SK-N-SH treated with all-trans-retinoic acid at 6 μM for 48 hours (cell line): ENCODE measurements at regions not wholly inside any gene's neighbourhood (a gene's known extent, or its start where the extent isn't known, plus 50 kb on each side); places are given as distances from the start of the nearest gene placed in this dataset.

ENCODE experiments used
- ATAC-seq: fragments of 200-7000 bp; cut with Tn5 transposase; 3 replicates; pipeline ENCODE4 v1.9.1; 2020; ENCODE audit warnings: mild to moderate bottlenecking, moderate library complexity
- ARNTL ChIP-seq: fragments of 450-650 bp; formaldehyde crosslinking; IDR thresholded peaks from 2 replicates; pipeline ENCODE4 v1.5.0; 2020; ENCODE audit warnings: low read depth, mild to moderate bottlenecking, moderate library complexity, borderline replicate concordance
- BACH2 ChIP-seq: fragments of 250-450 bp; sonication (Bioruptor Pico); IDR thresholded peaks from 2 replicates; pipeline ENCODE4 v1.9.0; 2021; ENCODE audit warnings: mild to moderate bottlenecking, borderline replicate concordance
- CREB5 ChIP-seq: fragments of 250-450 bp; sonication (Bioruptor Pico); IDR thresholded peaks from 2 replicates; pipeline ENCODE4 v1.5.1; 2020; ENCODE audit warnings: low read depth, mild to moderate bottlenecking, moderate library complexity
- CSDC2 ChIP-seq: fragments of 250-450 bp; sonication (Bioruptor Pico); IDR thresholded peaks from 2 replicates; pipeline ENCODE4 v1.5.0; 2020; ENCODE audit warnings: mild to moderate bottlenecking, moderate library complexity
- ESRRG ChIP-seq: fragments of 250-450 bp; sonication (Bioruptor Pico); IDR thresholded peaks from 2 replicates; pipeline ENCODE4 v1.6.1; 2021; ENCODE audit warnings: mild to moderate bottlenecking
- OSR1 ChIP-seq: fragments of 250-450 bp; sonication (Bioruptor Pico); IDR thresholded peaks from 2 replicates; pipeline ENCODE4 v1.8.0; 2022; ENCODE audit warnings: moderate library complexity, mild to moderate bottlenecking, inconsistent platforms
- PATZ1 ChIP-seq: fragments of 250-450 bp; sonication (Bioruptor Pico); IDR thresholded peaks from 2 replicates; pipeline ENCODE4 v1.8.0; 2020; ENCODE audit warnings: mild to moderate bottlenecking, moderate library complexity, borderline replicate concordance
- POU6F1 ChIP-seq: fragments of 250-450 bp; sonication (Bioruptor Pico); IDR thresholded peaks from 2 replicates; pipeline ENCODE4 v1.8.0; 2021; ENCODE audit warnings: low read depth, mild to moderate bottlenecking, moderate library complexity, borderline replicate concordance
- PPARA ChIP-seq: fragments of 250-450 bp; sonication (Bioruptor Pico); IDR thresholded peaks from 2 replicates; pipeline ENCODE4 v1.5.0; 2020; ENCODE audit warnings: mild to moderate bottlenecking, borderline replicate concordance
- TCF4 ChIP-seq: fragments of 250-450 bp; sonication (Bioruptor Pico); IDR thresholded peaks from 2 replicates; pipeline ENCODE4 v1.8.0; 2021; ENCODE audit warnings: mild to moderate bottlenecking, moderate library complexity, borderline replicate concordance
- TOX ChIP-seq: fragments of 250-450 bp; sonication (Bioruptor Pico); IDR thresholded peaks from 2 replicates; pipeline ENCODE4 v1.8.0; 2021; ENCODE audit warnings: mild to moderate bottlenecking, moderate library complexity, borderline replicate concordance
- ZC3H10 ChIP-seq: fragments of 250-450 bp; sonication (Bioruptor Pico); IDR thresholded peaks from 2 replicates; pipeline ENCODE4 v1.5.1; 2021; ENCODE audit warnings: mild to moderate bottlenecking, moderate library complexity
- ZFP3 ChIP-seq: fragments of 250-450 bp; sonication (Bioruptor Pico); IDR thresholded peaks from 2 replicates; pipeline ENCODE4 v1.5.0; 2020; ENCODE audit warnings: mild to moderate bottlenecking, moderate library complexity
- ZFP30 ChIP-seq: fragments of 450-650 bp; formaldehyde crosslinking; IDR thresholded peaks from 2 replicates; pipeline ENCODE4 v1.5.0; 2022; ENCODE audit warnings: mild to moderate bottlenecking, moderate library complexity
- ZNF565 ChIP-seq: fragments of 450-650 bp; formaldehyde crosslinking; conservative IDR thresholded peaks from 2 replicates; pipeline ENCODE4 v1.5.0; 2020; ENCODE audit warnings: low read depth, mild to moderate bottlenecking, moderate library complexity
- ZNF70 ChIP-seq: fragments of 450-650 bp; formaldehyde crosslinking; IDR thresholded peaks from 2 replicates; pipeline ENCODE4 v1.5.0; 2020; ENCODE audit warnings: mild to moderate bottlenecking, moderate library complexity
- ZNF8 ChIP-seq: fragments of 450-650 bp; formaldehyde crosslinking; IDR thresholded peaks from 2 replicates; pipeline ENCODE4 v1.5.0; 2020; ENCODE audit warnings: mild to moderate bottlenecking, moderate library complexity
- TF ChIP-seq, protein P1 (sequence below): fragments of 250-450 bp; sonication (Bioruptor Pico); IDR thresholded peaks from 2 replicates; pipeline ENCODE4 v1.5.1; 2021; ENCODE audit warnings: mild to moderate bottlenecking, moderate library complexity
- TF ChIP-seq, protein P2 (sequence below): fragments of 250-450 bp; sonication (Bioruptor Pico); IDR thresholded peaks from 2 replicates; pipeline ENCODE4 v1.5.0; 2020; ENCODE audit warnings: mild to moderate bottlenecking, moderate library complexity

- TF ChIP-seq ZNF8 (CRISPR knock-in tag), result no peak
- peak; percentile 98 for ATAC-seq
Measured at GRCh38 chr20:59515013-59515905, 89.1 kb upstream of the PHACTR3 start.

DNA sequence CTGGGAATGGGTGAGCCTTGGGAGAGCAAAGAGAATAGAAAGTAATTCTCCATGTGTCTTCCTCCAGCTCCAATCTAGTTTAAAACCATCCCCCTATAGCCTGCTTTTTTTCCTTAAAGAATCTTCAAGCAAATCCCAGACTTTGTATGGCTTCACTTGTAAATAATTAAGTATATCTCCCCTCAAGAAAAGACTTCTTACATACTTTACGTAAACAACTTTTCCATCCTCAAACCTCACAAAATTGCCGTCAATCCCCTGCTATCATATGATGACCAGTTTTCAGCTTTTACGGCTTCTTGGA is 88.5 kb upstream of the PHACTR3 start:
- no peak for TF ChIP-seq ZFP3 (CRISPR knock-in tag)
- TF ChIP-seq, all 23 proteins: peak for 0
- no peak for ATAC-seq

- ATAC-seq, result peak; percentile 87
- no peak for TF ChIP-seq ZFP30 (CRISPR knock-in tag)
- no peak for TF ChIP-seq ZNF70
- TF ChIP-seq BACH2 (CRISPR knock-in tag), result no peak
Measured at GRCh38 chr20:59518881-59519706, 85.2 kb upstream of the PHACTR3 start.

DNA sequence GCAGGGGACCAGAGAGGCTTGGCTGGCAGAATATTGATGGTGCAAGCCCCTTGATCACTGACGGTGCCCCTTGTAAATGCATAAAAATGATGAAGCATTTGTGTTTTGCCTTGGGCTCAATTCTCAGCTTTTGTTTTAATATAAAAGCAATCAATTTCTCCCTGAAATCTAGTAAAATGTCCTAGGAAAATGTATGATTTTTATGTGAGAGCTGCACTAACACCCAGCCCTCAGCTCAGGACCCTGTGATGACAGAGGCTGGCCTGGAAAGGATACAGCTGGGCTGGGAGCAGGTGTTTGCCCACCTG is 84.7 kb upstream of the PHACTR3 start:
- TF ChIP-seq, protein P1, sequence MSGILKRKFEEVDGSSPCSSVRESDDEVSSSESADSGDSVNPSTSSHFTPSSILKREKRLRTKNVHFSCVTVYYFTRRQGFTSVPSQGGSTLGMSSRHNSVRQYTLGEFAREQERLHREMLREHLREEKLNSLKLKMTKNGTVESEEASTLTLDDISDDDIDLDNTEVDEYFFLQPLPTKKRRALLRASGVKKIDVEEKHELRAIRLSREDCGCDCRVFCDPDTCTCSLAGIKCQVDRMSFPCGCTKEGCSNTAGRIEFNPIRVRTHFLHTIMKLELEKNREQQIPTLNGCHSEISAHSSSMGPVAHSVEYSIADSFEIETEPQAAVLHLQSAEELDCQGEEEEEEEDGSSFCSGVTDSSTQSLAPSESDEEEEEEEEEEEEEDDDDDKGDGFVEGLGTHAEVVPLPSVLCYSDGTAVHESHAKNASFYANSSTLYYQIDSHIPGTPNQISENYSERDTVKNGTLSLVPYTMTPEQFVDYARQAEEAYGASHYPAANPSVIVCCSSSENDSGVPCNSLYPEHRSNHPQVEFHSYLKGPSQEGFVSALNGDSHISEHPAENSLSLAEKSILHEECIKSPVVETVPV, result no peak
- no peak for TF ChIP-seq BACH2 (CRISPR knock-in tag)
- TF ChIP-seq PPARA (CRISPR knock-in tag), result no peak
- no peak for TF ChIP-seq OSR1 (CRISPR knock-in tag)
- TF ChIP-seq POU6F1 (CRISPR knock-in tag), result no peak
- TF ChIP-seq ZNF8 (CRISPR knock-in tag), result no peak
- no peak for TF ChIP-seq ZNF565 (CRISPR knock-in tag)
- TF ChIP-seq ZFP3 (CRISPR knock-in tag), result no peak
- no peak for TF ChIP-seq PATZ1 (CRISPR knock-in tag)
- no peak for TF ChIP-seq CREB5 (CRISPR knock-in tag)
- TF ChIP-seq CSDC2 (CRISPR knock-in tag), result no peak
- TF ChIP-seq, protein P2, sequence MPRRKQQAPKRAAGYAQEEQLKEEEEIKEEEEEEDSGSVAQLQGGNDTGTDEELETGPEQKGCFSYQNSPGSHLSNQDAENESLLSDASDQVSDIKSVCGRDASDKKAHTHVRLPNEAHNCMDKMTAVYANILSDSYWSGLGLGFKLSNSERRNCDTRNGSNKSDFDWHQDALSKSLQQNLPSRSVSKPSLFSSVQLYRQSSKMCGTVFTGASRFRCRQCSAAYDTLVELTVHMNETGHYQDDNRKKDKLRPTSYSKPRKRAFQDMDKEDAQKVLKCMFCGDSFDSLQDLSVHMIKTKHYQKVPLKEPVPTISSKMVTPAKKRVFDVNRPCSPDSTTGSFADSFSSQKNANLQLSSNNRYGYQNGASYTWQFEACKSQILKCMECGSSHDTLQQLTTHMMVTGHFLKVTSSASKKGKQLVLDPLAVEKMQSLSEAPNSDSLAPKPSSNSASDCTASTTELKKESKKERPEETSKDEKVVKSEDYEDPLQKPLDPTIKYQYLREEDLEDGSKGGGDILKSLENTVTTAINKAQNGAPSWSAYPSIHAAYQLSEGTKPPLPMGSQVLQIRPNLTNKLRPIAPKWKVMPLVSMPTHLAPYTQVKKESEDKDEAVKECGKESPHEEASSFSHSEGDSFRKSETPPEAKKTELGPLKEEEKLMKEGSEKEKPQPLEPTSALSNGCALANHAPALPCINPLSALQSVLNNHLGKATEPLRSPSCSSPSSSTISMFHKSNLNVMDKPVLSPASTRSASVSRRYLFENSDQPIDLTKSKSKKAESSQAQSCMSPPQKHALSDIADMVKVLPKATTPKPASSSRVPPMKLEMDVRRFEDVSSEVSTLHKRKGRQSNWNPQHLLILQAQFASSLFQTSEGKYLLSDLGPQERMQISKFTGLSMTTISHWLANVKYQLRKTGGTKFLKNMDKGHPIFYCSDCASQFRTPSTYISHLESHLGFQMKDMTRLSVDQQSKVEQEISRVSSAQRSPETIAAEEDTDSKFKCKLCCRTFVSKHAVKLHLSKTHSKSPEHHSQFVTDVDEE, result no peak
- no peak for TF ChIP-seq ARNTL (CRISPR knock-in tag)
- TF ChIP-seq TOX (CRISPR knock-in tag), result no peak
- TF ChIP-seq ZC3H10 (CRISPR knock-in tag), result no peak
- TF ChIP-seq TCF4 (CRISPR knock-in tag), result no peak
- TF ChIP-seq ZFP30 (CRISPR knock-in tag), result no peak
- TF ChIP-seq ESRRG (CRISPR knock-in tag), result no peak
- no peak for TF ChIP-seq ZNF70
- no peak for ATAC-seq
